IPS-18a (cell line): ENCODE measurements at regions not wholly inside any gene's neighbourhood (a gene's known extent, or its start where the extent isn't known, plus 50 kb on each side); places are given as distances from the start of the nearest gene placed in this dataset.

ENCODE experiments used
- H3K27ac ChIP-seq: one replicate; pipeline ENCODE4 v1.5.1; 2013; ENCODE audit warnings: low read length
- H3K27me3 ChIP-seq: one replicate; pipeline ENCODE4 v1.6.1; 2013; ENCODE audit warnings: mild to moderate bottlenecking, low read length; ENCODE audit not compliant: control insufficient read depth, insufficient read depth
- H3K36me3 ChIP-seq: one replicate; pipeline ENCODE4 v1.6.1; 2013; ENCODE audit warnings: low read depth, low read length; ENCODE audit not compliant: control insufficient read depth
- H3K4me1 ChIP-seq: one replicate; pipeline ENCODE4 v1.6.1; 2013; ENCODE audit warnings: low read depth, low read length; ENCODE audit not compliant: control insufficient read depth
- H3K4me3 ChIP-seq: one replicate; pipeline ENCODE4 v1.5.1; 2013; ENCODE audit warnings: low read length
- H3K9ac ChIP-seq: one replicate; pipeline ENCODE4 v1.6.1; 2013; ENCODE audit warnings: mild to moderate bottlenecking, low read length, moderate library complexity
- H3K9me3 ChIP-seq: one replicate; pipeline ENCODE4 v1.6.1; 2013; ENCODE audit warnings: low read depth, low read length; ENCODE audit not compliant: control insufficient read depth

GRCh38 chr2:128812183-128812940 is 493.7 kb upstream of the HS6ST1 start:
- Histone ChIP-seq H3K27ac (no peak overlapping the region), H3K4me3 (no peak overlapping the region), H3K36me3 (no peaks in the 10 kb centered on the region), H3K4me1 (peaks cover 7% of the 10 kb centered on the region), H3K27me3 (no peaks in the 10 kb centered on the region), H3K9ac (no peak overlapping the region), H3K9me3 (peaks cover under 1% of the 10 kb centered on the region)

GRCh38 chr2:128813352-128814034 is 494.8 kb upstream of the HS6ST1 start:
- no peak overlapping the region for H3K9ac ChIP-seq
- H3K27me3 ChIP-seq = no peaks in the 10 kb centered on the region
- no peak overlapping the region for H3K27ac ChIP-seq
- no peaks in the 10 kb centered on the region for H3K9me3 ChIP-seq
- H3K4me3 ChIP-seq = no peak overlapping the region
- H3K36me3 ChIP-seq = no peaks in the 10 kb centered on the region
- H3K4me1 ChIP-seq = peaks cover 7% of the 10 kb centered on the region

GRCh38 chr2:128815248-128815647 is 496.6 kb upstream of the HS6ST1 start:
- Histone ChIP-seq H3K9me3 (no peaks in the 10 kb centered on the region), H3K36me3 (no peaks in the 10 kb centered on the region), H3K9ac (no peak overlapping the region), H3K4me1 (peaks cover 7% of the 10 kb centered on the region), H3K4me3 (no peak overlapping the region), H3K27ac (no peak overlapping the region), H3K27me3 (no peaks in the 10 kb centered on the region)

GRCh38 chr2:128817171-128817570 is 498.5 kb upstream of the HS6ST1 start:
- no peak overlapping the region for H3K9ac ChIP-seq
- H3K27me3 ChIP-seq = no peaks in the 10 kb centered on the region
- H3K27ac ChIP-seq = no peak overlapping the region
- peaks cover 7% of the 10 kb centered on the region for H3K4me1 ChIP-seq
- no peaks in the 10 kb centered on the region for H3K36me3 ChIP-seq
- no peaks in the 10 kb centered on the region for H3K9me3 ChIP-seq
- H3K4me3 ChIP-seq = no peak overlapping the region

GRCh38 chr2:128817813-128818212 is 499.1 kb upstream of the HS6ST1 start:
- Histone ChIP-seq H3K9ac (no peak overlapping the region), H3K36me3 (no peaks in the 10 kb centered on the region), H3K4me3 (no peak overlapping the region), H3K4me1 (peaks cover 7% of the 10 kb centered on the region), H3K27me3 (no peaks in the 10 kb centered on the region), H3K27ac (no peak overlapping the region), H3K9me3 (no peaks in the 10 kb centered on the region)

GRCh38 chr2:128818248-128818647 is 499.6 kb upstream of the HS6ST1 start:
- H3K4me3 ChIP-seq = no peak overlapping the region
- no peak overlapping the region for H3K9ac ChIP-seq
- H3K9me3 ChIP-seq = no peaks in the 10 kb centered on the region
- H3K36me3 ChIP-seq = no peaks in the 10 kb centered on the region
- H3K4me1 ChIP-seq = peaks cover 7% of the 10 kb centered on the region
- no peak overlapping the region for H3K27ac ChIP-seq
- H3K27me3 ChIP-seq = no peaks in the 10 kb centered on the region

GRCh38 chr2:128818704-128819491 is 500.2 kb upstream of the HS6ST1 start:
- no peaks in the 10 kb centered on the region for H3K27me3 ChIP-seq
- H3K36me3 ChIP-seq = no peaks in the 10 kb centered on the region
- H3K9ac ChIP-seq = no peak overlapping the region
- peaks cover 7% of the 10 kb centered on the region for H3K4me1 ChIP-seq
- no peak overlapping the region for H3K4me3 ChIP-seq
- H3K27ac ChIP-seq = no peak overlapping the region
- H3K9me3 ChIP-seq = no peaks in the 10 kb centered on the region

- Histone ChIP-seq H3K4me3 (no peak overlapping the region), H3K9me3 (no peaks in the 10 kb centered on the region), H3K27me3 (no peaks in the 10 kb centered on the region), H3K4me1 (peaks cover 7% of the 10 kb centered on the region), H3K27ac (no peak overlapping the region), H3K9ac (no peak overlapping the region), H3K36me3 (no peaks in the 10 kb centered on the region)
Measured at GRCh38 chr2:128820452-128820851, 501.8 kb upstream of the HS6ST1 start.

GRCh38 chr2:128821010-128821409 is 502.3 kb upstream of the HS6ST1 start:
- H3K4me3 ChIP-seq = no peak overlapping the region
- H3K4me1 ChIP-seq = peaks cover 7% of the 10 kb centered on the region
- H3K27ac ChIP-seq = no peak overlapping the region
- H3K27me3 ChIP-seq = no peaks in the 10 kb centered on the region
- no peak overlapping the region for H3K9ac ChIP-seq
- no peaks in the 10 kb centered on the region for H3K9me3 ChIP-seq
- H3K36me3 ChIP-seq = no peaks in the 10 kb centered on the region

GRCh38 chr2:128832946-128833663 is 514.4 kb upstream of the HS6ST1 start:
- Histone ChIP-seq H3K36me3 (no peaks in the 10 kb centered on the region), H3K4me3 (no peak overlapping the region), H3K27ac (no peak overlapping the region), H3K27me3 (no peaks in the 10 kb centered on the region), H3K9me3 (no peaks in the 10 kb centered on the region), H3K4me1 (peaks cover 5% of the 10 kb centered on the region), H3K9ac (no peak overlapping the region)

GRCh38 chr2:128833664-128834027 is 515.0 kb upstream of the HS6ST1 start:
- Histone ChIP-seq H3K9ac (no peak overlapping the region), H3K27ac (no peak overlapping the region), H3K4me1 (peaks cover 5% of the 10 kb centered on the region), H3K36me3 (no peaks in the 10 kb centered on the region), H3K9me3 (no peaks in the 10 kb centered on the region), H3K27me3 (no peaks in the 10 kb centered on the region), H3K4me3 (no peak overlapping the region)
